Transverse colon (tissue), 4 donors: ENCODE measurements at regions not wholly inside any gene's neighbourhood (a gene's known extent, or its start where the extent isn't known, plus 50 kb on each side); places are given as distances from the start of the nearest gene placed in this dataset.

ENCODE experiments used
- DNase-seq: peaks from one replicate; pipeline ENCODE4 v3.0.0-alpha.2; 2019
- H3K27ac ChIP-seq, 4 donors: fragments of 200-600 bp; sonication (generic); 2 replicates each; pipeline ENCODE4 v1.5.1; 2016 to 2018; ENCODE audit warnings: inconsistent platforms in 4 of 4
- H3K27me3 ChIP-seq: fragments of 200-600 bp; sonication (generic); 2 replicates; pipeline ENCODE4 v1.5.1; 2017; ENCODE audit warnings: inconsistent platforms
- H3K36me3 ChIP-seq, 4 donors: fragments of 200-600 bp; sonication (generic); 2 replicates each; pipeline ENCODE4 v1.5.1; 2017 to 2019; ENCODE audit warnings: inconsistent platforms in 4 of 4
- H3K4me1 ChIP-seq, 4 donors: fragments of 200-600 bp; sonication (generic); 2 replicates each; pipeline ENCODE4 v1.5.1; 2017 to 2020; ENCODE audit warnings: inconsistent platforms in 4 of 4
- H3K4me3 ChIP-seq, 4 donors: fragments of 200-600 bp; sonication (generic); 1 replicate in 1 of 4; 2 replicates in 3 of 4; pipeline versions ENCODE4 v1.5.1 to v1.6.1; 2017 to 2019; ENCODE audit warnings: inconsistent platforms in 4 of 4
- H3K9me3 ChIP-seq, 2 donors: fragments of 200-600 bp; sonication (generic); 2 replicates each; pipeline ENCODE4 v1.5.1; 2017 to 2019; ENCODE audit warnings: inconsistent platforms in 2 of 2
- EP300 ChIP-seq: sonication (generic); formaldehyde crosslinking; IDR thresholded peaks from one replicate; pipeline ENCODE4 v1.6.1; 2017; ENCODE audit warnings: antibody characterized with exemption, low read depth
- POLR2A ChIP-seq: fragments of 450-650 bp; IDR thresholded peaks from one replicate; pipeline ENCODE4 v1.6.1; 2016; ENCODE audit warnings: antibody characterized with exemption, mild to moderate bottlenecking, moderate library complexity
- POLR2AphosphoS5 ChIP-seq, 3 donors: sonication (generic); formaldehyde crosslinking; IDR thresholded peaks; one replicate each; pipeline ENCODE4 v1.6.1; 2016; ENCODE audit warnings: antibody characterized with exemption in 3 of 3
- whole genome bisulfite sequencing, 2 donors: methylation state at CpG; one replicate each; pipeline ENCODE4 v1.1.5; 2018; ENCODE audit warnings: low coverage in 1 of 2; 5-methylcytosine and 5-hydroxymethylcytosine counted together
- in situ Hi-C, 4 donors: fragments of 200-750 bp; cut with MboI; loops; one replicate each; pipeline versions ENCODE4 v1.15.0 to v1.15.1; 2017; ENCODE audit warnings: low sequenced_read_pairs in 3 of 4, low pct_ligation_motif_present in 1 of 4, low pct_unique_long_range_greater_than_20kb in 1 of 4
- intact Hi-C: fragments of 100-400 bp; cut with DNase I; formaldehyde crosslinking; loops from one replicate; pipeline ENCODE4 v1.15.1; 2023; ENCODE audit warnings: low total_unique reads
- TF ChIP-seq, protein P1 (sequence below), 5 experiments: fragments of 200-600 bp in 3 of 5; fragments of 450-650 bp in 2 of 5; sonication (generic) in 3 of 5; IDR thresholded peaks; 1 replicate in 2 of 5; 2 replicates in 3 of 5; pipeline ENCODE4 v1.5.1; 2016 to 2017; ENCODE audit warnings: antibody characterized with exemption in 5 of 5, inconsistent platforms in 3 of 5, mild to moderate bottlenecking in 2 of 5, moderate library complexity in 1 of 5

DNA sequence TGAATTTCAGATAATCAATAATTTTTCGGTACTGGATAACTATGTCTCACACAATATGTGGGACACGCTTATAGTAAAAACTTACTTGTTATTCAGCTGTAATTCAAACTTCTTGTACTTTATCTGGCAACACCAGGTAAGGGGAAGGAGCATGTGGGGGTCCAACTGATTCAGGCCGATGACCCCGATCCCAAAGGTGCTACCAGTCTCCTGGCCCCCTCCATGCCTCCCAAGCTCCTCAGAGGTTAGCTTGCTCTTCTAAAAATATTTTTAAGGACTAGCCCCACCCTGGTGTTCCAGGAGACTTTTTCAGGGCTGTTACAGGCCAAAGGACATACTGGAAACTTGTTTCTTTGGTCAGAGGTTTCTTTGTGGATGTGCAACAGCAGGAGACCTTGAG is 61.8 kb upstream of the ALX4 start:
- WGBS, 2 donors = 95% methylated on average over 4 of the region's 4 CpGs; no CpG with 5 or more reads in 1 of the 2 donors
- TF ChIP-seq POLR2A (no peak), POLR2AphosphoS5 (IDR thresholded peaks at IDR 0.05) (no peak), EP300 (no peak)
- TF ChIP-seq, protein P1, sequence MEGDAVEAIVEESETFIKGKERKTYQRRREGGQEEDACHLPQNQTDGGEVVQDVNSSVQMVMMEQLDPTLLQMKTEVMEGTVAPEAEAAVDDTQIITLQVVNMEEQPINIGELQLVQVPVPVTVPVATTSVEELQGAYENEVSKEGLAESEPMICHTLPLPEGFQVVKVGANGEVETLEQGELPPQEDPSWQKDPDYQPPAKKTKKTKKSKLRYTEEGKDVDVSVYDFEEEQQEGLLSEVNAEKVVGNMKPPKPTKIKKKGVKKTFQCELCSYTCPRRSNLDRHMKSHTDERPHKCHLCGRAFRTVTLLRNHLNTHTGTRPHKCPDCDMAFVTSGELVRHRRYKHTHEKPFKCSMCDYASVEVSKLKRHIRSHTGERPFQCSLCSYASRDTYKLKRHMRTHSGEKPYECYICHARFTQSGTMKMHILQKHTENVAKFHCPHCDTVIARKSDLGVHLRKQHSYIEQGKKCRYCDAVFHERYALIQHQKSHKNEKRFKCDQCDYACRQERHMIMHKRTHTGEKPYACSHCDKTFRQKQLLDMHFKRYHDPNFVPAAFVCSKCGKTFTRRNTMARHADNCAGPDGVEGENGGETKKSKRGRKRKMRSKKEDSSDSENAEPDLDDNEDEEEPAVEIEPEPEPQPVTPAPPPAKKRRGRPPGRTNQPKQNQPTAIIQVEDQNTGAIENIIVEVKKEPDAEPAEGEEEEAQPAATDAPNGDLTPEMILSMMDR (IDR thresholded peaks at IDR 0.05) = no peak
- no peak for DNase-seq

DNA sequence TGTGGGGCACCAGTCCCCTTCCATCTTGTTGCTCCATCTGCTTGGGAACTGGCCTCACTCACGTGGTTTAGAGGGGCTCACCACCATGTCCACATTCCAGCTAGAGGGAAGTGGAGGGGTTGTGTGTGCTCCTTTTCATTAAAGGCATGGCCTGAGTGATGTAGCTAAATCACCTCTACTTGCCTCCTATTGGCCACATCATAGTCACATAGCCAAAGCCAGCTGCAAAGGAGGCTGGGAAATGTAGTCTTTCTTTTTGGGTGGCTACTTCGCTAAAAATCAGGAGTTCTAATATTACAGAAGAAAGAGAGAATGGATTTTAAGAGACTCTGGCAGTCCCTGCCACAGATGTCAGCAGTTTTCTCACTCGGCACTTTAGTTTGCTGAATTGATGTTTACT is 63.0 kb upstream of the ALX4 start:
- Histone ChIP-seq H3K4me1 (no peaks in the 10 kb centered on the region), H3K9me3 (no peaks in the 10 kb centered on the region), H3K4me3 (no peak overlapping the region), H3K27me3 (no peaks in the 10 kb centered on the region), H3K27ac (no peak overlapping the region), H3K36me3 (no peaks in the 10 kb centered on the region)
- no peak for TF ChIP-seq POLR2A
- in situ Hi-C loops = no loop called here
- 72 to 83% methylated on average over 1 to 3 of the region's 3 CpGs for WGBS, 2 donors
- no peak for DNase-seq
- intact Hi-C loops = no loop called here

More for the DNA sequence above, 61.8 kb upstream of the ALX4 start:
- H3K27me3 ChIP-seq = no peaks in the 10 kb centered on the region
- in situ Hi-C loops = no loop called here
- no peaks in the 10 kb centered on the region for H3K4me1 ChIP-seq
- intact Hi-C loops = no loop called here
- H3K27ac ChIP-seq = no peak overlapping the region
- no peaks in the 10 kb centered on the region for H3K36me3 ChIP-seq
- no peaks in the 10 kb centered on the region for H3K9me3 ChIP-seq
- H3K4me3 ChIP-seq = no peak overlapping the region

DNA sequence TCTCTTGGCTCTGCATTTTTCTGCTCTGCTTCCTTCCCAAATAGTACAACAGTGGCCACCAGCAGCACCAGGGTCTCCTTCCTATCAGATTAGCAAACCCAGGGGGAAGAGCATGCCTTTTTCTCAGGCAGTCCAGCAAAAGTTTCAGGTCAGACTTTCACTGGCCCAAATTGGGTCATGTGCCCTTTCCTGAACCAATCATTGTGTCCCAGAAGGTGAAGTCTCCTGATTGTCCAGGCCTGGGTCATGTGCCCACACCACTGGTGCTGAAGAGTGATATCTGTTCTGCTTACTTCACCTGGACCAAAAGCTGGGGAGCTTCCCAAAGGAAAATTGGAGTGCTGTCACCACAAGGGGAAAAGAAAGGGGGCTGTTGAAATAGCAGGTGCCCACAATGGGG is 64.1 kb upstream of the ALX4 start:
- Histone ChIP-seq H3K27ac (no peak overlapping the region), H3K36me3 (no peaks in the 10 kb centered on the region), H3K4me1 (no peaks in the 10 kb centered on the region), H3K9me3 (no peaks in the 10 kb centered on the region), H3K4me3 (no peak overlapping the region), H3K27me3 (no peaks in the 10 kb centered on the region)
- intact Hi-C loops = no loop called here
- in situ Hi-C loops = no loop called here
- DNase-seq = no peak
- TF ChIP-seq, protein P1 (IDR thresholded peaks at IDR 0.05) = no peak
- no peak for TF ChIP-seq POLR2AphosphoS5 (IDR thresholded peaks at IDR 0.05)
- no peak for TF ChIP-seq POLR2A
- TF ChIP-seq EP300 = no peak

DNA sequence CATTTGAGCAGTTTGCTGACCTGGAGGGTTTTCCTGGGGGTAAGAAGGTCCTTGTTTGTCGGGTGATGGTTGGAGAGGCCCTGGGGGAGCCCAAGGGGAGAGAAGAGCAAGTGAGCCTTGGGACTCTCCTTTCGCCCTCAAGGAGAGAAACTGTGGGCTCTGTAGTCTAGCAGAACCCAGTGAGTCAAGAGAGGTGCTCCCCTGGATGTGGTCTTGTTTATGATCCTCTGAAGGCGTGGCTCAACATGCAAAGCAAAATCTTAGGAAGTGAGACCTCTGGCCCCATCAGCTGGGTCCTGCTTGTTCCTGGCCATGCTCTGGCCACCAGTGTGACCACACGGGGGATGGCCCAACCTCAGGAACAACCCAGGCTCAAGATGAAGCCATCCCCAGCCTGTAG is 66.5 kb upstream of the ALX4 start:
- WGBS, 2 donors = 80 to 100% methylated on average over 1 to 4 of the region's 4 CpGs
- in situ Hi-C loops (no loop called here), intact Hi-C loops (no loop called here)
- TF ChIP-seq EP300 (no peak), POLR2AphosphoS5 (IDR thresholded peaks at IDR 0.05) (no peak), POLR2A (no peak)
- TF ChIP-seq, protein P1 (IDR thresholded peaks at IDR 0.05) = no peak
- no peak for DNase-seq
- no peaks in the 10 kb centered on the region for H3K36me3 ChIP-seq
- H3K27ac ChIP-seq = no peak overlapping the region
- H3K4me3 ChIP-seq = no peak overlapping the region
- no peaks in the 10 kb centered on the region for H3K9me3 ChIP-seq
- no peaks in the 10 kb centered on the region for H3K4me1 ChIP-seq
- H3K27me3 ChIP-seq = no peaks in the 10 kb centered on the region

DNA sequence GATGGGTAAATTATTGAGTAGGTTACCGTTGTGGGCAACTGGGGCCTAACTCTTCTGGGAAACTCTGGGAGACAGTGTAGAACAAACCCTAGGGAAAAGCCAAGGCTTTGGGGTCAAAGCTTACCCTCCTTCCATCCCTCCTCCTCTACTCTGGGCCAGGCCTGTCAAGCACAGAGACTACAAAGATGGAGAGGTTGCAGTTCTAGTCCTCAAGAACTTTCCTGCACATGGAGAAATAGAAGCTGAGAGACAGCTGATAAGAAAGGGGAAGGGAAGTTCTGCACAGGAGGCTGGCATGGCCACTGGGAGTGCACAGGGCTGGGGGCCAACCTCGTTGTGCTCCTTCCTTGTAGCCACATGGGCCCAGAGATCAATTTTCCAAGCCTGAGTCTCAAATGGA is 67.2 kb upstream of the ALX4 start:
- intact Hi-C loops (no loop called here), in situ Hi-C loops (no loop called here)
- TF ChIP-seq POLR2A (no peak), POLR2AphosphoS5 (IDR thresholded peaks at IDR 0.05) (no peak), EP300 (no peak)
- TF ChIP-seq, protein P1 (IDR thresholded peaks at IDR 0.05) = no peak
- no peaks in the 10 kb centered on the region for H3K4me1 ChIP-seq
- DNase-seq = no peak
- 68 to 100% methylated on average over 1 to 2 of the region's 2 CpGs for WGBS, 2 donors
- no peak overlapping the region for H3K4me3 ChIP-seq
- no peaks in the 10 kb centered on the region for H3K9me3 ChIP-seq
- no peaks in the 10 kb centered on the region for H3K36me3 ChIP-seq
- no peak overlapping the region for H3K27ac ChIP-seq
- H3K27me3 ChIP-seq = peaks cover 4% of the 10 kb centered on the region
